DMS79 treated with DMSO at 0.1 percent for 48 hours (cell line): ENCODE measurements at regions not wholly inside any gene's neighbourhood (a gene's known extent, or its start where the extent isn't known, plus 50 kb on each side); places are given as distances from the start of the nearest gene placed in this dataset.

Source experiments
- DNase-seq: peaks from one replicate; lab custom pipeline; 2025; lab: John Stamatoyannopoulos, UW

DNA sequence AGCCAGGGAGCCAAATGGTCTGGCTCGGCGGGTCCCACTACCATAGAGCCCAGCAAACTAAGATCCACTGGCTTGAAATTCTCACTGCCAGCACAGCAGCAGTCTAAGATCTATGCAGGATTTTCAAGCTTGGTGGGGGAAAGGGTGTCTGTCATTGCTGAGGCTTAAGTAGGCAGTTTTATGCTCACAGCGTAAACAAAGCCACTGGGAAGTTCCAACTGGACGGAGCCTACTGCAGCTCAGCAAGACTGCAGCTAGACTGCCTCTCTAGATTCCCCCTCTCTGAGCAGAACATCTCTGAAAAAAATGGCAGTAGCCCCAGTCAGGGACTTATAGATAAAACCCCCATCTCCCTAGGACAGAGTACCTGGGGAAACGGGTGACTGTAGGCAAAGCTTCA, 277.6 kb upstream of the PHF14 start:
- no peak for DNase-seq

DNA sequence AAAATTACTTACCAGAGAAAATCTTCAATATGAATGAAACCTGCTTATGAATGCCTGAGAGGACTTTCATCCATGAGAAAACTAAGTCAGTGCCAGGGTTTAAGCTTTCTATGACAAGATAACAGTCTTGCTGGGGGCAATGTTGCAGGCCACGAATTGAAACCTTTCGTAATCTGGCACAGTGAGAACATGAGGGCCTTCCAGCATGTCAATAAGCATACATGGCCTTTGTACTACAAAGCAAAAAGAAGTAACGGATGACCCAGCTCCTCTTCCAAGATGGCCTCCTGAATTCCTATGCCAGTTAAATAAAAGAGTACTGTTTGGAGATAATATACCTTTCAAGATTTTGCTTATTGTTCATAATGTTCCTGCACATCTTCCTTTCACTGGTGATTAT, 270.6 kb upstream of the PHF14 start:
- no peak for DNase-seq

DNA sequence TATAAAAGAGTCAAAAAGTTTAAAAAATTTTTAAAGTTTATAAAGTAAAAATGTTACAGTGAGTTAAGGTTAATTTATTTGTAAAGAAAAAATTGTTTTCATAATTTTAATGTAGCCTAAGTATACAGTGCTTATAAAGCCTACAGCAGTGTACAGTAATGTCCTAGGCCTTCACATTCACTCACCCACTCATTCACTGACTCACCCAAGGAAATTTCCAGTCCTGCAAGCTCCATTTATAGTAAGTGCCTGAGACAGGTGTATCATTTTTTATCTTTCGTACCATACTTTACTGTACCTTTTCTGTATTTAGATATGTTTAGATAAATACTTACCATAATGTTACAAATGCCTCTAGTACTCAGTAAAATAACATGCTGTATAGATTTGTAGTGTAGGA, 269.7 kb upstream of the PHF14 start:
- no peak for DNase-seq

DNA sequence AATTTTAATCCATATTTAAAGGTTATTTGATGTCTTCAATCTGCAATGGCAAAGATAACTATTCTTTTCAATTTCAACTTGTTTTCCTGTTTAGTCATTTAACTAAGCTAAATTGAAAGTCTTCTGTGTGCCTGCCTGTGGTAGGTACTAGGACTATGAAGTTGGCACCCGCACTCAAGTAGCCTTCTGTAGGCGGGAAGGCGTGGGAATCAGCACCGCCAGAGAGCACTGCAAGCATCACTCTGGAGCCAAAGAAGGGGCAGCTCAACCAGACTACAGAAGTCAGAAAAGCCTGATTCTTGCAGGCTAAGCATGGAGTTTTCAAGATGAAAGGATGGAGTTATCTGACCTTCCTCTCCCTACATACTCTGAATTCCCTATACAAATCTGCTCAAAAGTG, 269.0 kb upstream of the PHF14 start:
- no peak for DNase-seq

DNA sequence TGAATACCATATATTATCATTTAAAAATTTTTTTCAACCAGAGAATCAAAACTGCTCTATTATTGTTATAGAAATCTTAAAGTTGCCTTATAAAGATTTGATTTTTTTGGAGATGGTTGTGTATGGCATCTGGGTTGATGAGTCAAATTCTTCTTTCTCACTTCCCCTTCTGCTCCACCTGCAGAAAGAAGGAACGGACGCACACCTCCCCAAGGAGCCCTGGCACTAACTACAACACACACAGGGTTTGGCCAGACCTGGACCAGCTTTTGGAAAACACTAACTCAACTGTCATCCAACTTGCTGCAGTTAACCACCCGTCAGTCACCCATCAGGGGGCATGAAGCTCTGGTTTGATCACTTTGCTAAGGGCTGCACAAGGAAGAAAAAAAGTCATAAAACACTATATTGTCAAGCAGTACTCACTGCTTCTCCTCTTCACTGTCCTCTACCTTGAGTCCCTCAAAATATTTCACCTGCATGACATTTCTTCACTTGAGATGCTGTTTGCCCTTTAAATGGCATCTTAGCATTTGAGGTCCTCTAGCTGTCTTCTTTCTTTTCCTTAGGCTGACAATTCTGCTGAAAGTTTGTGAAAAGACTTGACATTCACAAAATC, 266.7 kb upstream of the PHF14 start:
- no peak for DNase-seq

DNA sequence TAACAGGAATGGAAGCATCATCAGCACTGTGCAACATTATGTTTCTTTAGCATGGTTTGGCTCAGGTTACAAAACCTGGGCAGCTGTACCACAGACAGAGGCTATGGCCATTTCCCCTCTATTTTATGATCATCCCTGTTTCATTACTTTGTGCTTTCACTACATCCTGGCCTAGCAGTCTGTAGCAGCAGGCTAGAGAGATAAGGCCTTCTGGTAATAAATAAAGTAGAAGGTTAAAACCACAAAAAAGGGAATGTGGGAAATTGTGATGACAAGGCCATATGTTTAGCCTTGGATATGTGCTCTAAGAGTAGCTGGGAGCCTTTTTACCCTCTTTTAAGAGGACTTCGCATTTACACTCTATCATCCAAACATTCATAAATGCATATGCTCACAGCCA, 266.2 kb upstream of the PHF14 start:
- DNase-seq = no peak

DNA sequence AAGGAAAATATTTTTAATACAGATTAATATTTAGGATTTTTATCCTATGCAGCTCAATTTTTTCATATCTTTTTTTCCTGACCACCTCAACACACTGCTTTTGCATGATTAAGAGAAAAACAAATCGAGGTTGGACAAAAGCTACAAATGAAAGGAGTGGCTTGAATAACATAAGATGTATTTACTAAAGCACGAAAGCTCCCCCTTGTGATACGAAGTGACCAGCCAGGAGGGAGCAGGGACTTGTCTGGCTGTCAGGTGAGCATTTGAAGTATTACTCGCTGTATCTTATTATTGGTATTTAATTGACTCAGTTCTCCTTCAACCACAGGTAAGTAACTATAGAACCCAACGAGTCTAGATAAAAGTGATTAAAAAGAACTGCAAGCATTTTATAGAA, 265.2 kb upstream of the PHF14 start:
- DNase-seq = no peak

DNA sequence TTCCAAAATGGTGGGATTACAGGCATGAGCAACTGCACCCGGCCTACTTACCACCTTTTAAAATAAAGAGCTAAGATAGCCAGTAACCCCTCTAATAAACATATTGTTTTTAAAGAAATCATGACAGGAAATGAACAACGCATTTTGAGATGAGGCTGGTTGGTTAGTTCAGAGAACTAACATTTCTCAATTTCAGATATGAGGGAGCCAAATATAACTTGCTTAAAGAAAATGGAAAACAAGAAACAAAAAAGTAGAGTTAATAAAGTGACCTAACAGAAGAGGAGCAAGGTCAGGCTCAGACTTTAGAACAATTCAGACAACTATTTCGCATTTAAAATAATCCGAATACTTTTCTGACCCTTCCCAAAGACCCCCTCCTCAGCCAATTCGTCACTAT, 254.9 kb upstream of the PHF14 start:
- DNase-seq = no peak

DNA sequence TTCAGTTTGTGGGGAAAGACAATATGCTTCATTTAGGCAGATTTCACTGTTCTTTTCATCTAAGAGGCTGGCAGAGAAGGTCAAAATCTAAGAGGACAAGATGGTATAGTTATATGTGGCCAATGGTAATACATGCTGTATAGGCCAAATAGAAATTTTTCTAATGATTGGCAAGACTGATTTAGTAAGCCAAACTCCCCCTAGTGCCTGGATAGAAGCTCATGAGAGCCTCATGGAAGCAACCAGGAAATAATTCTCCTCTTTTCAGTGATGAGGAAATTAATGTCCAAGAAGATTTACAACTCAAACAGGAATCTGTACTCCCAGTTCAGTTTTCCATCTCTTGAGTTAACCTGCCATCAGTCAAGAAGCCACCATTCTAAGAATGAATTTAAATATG, 253.6 kb upstream of the PHF14 start:
- no peak for DNase-seq

DNA sequence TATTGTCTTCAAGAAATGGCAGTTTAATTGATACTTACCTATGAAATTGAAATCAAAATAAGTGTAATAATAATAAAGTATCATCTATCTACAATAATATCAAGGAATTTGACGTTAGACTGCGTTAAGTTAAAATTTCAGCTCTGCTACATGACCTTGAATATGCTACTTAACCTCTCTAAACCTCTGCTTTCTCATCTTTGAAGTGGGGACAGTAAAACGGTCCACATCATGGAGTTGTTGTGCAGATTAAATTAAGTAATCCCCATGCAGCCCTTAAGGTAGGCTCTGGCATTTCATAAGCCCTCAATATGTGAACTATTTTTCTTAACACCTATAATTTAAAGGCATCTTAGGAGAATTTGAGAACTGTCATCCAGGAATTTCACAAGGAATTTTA, 252.4 kb upstream of the PHF14 start:
- no peak for DNase-seq

DNA sequence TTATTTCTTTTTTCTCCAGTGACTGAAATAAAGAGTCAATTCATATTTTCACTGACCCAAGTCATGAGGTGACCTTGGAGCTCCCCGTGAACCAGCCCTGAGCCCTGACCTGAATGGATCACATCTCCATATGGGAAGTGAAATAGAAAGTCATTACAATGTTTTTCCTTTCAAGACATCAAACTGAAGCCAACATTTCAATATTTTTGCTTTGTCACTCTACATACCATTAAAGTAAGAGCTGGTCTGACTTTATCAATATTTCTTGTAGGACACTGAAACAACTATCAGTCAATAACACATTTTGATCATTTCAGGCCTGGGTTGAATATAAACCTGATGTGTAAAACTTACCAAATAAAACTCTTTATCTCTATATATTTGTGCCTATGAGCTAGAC, 249.8 kb upstream of the PHF14 start:
- DNase-seq = no peak

DNA sequence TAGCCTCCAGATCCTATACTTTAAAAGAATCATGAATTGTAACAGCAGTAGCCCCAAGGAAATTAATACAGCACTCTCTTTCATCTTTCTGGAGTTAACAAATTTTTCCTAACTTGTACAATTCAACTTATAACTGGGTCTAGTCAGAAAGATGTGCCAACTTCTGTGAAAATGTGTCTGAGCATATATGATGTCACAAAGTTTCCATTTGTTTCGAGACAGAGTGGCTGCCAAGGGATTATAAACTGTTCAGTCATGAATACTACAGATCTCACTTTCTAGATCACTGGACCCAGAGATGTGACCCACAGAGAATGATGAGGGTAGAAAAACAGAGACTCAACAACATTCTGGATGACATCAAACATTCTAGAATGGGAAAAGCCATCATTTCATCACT, 249.2 kb upstream of the PHF14 start:
- DNase-seq = no peak

DNA sequence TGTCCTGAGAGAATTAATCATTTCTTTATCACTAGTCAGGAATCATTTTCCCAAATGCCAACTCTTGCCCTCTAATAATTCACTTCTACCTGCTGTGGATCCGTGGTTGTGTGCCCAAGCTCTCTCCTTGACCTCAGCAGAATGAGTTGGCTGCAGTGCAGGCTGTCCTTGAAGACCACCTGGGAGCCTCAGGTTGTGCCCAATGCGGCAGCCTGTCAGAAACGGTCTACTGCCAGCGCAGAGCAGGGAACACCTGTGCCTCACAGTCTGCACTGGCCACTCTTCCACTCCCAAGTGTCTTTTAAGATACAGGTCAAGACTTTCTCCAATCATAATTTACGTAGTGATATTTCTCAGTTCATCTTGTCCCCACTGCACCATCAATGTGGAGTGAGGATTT, 246.0 kb upstream of the PHF14 start:
- DNase-seq = no peak

DNA sequence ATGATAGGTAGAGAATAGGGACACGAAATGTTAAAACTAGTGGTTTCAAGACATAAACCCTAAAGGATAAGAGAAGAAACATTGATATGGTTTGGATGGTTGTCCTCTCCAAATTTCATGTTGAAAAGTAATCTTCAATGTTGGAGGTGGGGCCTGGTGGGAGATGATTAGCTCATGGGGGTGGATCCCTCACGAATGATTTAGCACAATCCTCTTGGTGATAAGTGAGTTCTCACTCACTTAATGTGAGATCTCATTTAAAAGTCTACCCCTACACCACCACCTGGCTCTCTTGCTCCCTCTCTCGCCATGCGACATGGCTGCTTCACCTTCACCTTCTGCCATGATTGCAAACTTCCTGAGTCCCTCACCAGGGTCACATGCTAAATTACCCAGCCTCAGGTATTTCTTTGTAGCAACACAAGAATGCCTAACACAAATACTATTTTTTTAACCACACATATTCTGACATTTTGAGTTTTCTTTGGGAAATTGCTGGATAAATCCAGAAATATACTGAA, 242.4 kb upstream of the PHF14 start:
- DNase-seq = no peak

DNA sequence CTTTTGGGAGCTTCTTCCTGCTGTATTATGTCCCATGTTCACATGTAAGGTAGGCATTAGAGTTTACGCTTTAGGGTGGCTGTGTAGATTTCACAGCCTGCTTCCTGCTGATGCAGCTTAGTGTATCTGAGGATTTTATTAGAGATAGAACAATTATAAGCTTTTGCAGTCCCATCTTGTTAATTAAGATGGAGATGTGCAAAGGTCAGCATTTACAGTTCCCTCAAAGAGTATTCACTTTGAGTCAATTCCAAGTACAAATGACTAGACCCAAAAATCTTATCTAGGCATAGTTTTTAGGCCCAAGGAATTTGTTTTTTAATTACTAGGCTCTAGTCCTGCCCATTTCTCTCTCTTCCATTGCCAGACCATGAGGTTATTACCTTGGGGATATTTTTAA, 239.9 kb upstream of the PHF14 start:
- no peak for DNase-seq

DNA sequence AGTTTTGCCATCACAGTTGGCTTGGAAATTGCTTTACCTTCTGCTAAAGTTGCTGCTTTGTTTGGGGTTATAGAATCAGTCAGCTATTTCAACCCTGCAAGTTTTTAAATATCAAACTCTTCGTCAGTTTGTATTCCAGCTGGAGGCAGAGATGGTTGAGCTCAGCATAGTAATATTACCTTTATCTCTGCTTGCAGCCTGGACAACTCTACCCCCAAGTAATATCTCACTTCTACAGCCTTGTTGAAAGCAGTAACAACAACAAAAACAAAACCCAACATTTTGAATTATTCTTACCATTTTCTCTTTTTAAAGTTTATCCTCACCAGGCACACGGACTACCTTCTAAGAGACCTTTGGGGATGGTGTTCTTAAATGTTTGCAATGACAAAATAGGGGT, 239.1 kb upstream of the PHF14 start:
- no peak for DNase-seq

DNA sequence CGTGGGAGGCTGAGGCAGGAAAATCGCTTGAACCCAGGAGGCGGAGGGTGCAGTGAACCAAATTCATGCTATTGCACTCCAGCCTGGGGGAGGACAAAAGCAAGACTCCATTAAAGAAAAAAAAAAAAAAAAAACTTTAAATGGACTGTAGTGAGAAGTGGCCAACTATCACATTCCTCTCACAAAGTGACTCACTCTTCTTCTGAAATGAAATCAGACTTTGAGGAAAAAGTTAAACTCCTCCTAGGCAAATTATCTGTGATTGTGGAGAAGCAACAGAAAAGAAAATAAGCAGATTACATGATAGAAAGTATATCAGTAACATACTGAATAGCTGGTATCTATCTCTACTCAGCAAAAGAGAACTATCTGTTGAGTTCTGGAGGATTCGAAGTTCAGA, 234.3 kb upstream of the PHF14 start:
- DNase-seq = no peak

DNA sequence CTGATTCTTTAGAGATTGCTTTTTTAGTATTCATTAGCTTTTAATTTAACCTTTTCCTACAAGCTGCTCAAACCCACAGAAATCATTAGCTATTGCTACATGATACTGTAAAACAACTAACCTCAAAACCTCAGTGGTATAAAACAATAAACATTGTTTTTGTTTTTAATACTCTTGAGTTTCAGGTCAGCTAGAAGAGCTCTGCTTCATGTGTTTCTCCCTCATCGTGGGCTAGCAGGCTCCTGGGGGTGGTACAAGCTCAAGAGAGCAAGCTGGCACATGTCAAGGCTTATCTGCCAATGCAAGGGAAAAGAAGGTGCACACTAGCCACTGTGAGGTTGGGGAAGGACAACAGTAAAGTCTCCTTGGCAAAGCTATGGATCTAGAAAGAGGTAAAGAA, 232.9 kb upstream of the PHF14 start:
- no peak for DNase-seq

DNA sequence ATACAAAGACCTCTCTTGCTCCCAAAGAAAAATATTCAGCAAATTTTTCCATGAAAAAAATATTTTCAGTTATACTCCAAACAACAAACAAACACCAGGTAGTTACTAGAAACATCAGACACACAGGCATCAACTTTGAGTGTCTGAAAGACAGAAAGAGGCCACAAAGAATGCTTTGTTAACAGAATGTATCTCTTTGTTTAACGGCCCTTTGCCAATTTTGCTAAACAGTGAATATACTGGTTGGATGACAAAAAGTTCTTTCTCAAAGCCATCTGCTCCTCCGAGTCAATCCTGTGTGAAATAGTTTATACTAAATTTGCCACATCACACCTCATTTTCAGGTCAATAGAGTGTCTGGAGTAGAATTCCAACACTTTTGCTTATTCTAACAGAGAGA, 216.7 kb upstream of the PHF14 start:
- DNase-seq = no peak

DNA sequence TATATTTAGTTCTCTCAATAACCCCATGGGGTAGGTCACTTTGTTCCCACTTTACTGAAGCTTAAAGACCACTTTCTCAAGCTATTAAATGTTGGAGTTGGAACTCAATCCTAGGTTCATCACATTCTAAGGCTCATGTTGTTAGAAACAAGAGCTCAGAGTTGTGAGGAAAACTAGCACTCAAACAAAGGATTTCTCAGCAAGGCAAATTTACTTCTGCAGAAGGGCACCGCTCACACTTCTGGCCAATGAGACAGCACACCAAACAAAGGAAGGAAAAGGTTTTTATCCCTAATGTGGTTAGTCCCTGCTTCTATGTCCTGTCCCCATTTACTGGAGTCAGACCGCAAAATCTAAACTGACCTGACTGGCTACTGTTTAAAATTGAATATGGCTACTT, 214.6 kb upstream of the PHF14 start:
- DNase-seq = no peak

DNA sequence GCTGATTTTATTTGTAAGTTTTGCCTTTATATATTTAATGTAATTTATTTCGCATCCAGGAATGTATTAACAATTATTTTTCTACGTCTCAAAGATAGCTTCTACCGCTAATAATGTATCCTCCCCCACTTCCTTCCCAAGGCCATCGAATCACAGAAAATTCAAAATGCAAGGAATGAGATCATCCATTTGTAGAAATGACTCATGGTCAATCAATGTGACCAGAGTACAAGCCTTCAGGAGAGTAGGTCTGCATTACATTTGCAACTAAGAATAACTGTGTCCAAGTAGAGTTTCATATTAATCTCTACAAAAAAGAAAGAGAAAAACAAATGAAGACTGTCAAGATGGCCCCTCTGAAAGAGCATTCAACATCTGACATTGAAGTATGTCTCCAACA, 205.9 kb upstream of the PHF14 start:
- DNase-seq = no peak

DNA sequence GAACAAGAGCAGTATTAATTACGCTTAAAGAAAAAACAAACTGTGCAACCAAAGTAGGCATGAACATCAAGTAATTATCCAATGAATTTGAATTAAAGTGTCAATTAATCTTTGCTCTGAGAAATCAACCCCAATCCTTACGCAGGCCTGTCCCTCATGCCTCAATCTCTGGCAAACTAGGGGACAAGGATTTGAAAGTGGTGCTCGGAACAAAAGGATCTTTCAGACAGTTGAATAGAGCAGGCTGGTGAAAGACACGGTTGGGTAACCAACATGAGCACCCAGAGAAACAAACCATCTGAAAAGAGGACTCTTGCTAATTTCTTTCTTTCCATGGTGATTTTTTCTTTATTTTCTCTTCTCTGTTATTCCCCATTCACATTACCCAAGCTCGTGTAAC, 203.5 kb upstream of the PHF14 start:
- no peak for DNase-seq

DNA sequence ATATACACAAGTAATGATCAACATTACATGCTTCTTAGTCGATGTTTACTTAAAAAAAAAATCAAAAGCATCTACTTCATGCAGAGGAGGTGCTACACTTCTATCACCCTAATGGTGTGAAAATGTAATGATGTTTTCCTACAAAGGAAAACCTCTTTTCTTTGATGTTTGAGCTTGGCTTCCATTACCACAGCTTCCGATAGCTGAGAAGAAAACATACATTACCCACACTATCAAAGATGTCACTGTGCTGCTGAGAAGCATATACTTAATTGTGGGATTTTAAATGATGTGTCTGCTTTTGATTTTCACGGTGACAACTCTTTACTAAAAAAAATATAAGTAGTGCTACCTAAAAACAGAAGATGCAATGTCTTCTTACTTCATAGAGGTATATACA, 200.2 kb upstream of the PHF14 start:
- no peak for DNase-seq

DNA sequence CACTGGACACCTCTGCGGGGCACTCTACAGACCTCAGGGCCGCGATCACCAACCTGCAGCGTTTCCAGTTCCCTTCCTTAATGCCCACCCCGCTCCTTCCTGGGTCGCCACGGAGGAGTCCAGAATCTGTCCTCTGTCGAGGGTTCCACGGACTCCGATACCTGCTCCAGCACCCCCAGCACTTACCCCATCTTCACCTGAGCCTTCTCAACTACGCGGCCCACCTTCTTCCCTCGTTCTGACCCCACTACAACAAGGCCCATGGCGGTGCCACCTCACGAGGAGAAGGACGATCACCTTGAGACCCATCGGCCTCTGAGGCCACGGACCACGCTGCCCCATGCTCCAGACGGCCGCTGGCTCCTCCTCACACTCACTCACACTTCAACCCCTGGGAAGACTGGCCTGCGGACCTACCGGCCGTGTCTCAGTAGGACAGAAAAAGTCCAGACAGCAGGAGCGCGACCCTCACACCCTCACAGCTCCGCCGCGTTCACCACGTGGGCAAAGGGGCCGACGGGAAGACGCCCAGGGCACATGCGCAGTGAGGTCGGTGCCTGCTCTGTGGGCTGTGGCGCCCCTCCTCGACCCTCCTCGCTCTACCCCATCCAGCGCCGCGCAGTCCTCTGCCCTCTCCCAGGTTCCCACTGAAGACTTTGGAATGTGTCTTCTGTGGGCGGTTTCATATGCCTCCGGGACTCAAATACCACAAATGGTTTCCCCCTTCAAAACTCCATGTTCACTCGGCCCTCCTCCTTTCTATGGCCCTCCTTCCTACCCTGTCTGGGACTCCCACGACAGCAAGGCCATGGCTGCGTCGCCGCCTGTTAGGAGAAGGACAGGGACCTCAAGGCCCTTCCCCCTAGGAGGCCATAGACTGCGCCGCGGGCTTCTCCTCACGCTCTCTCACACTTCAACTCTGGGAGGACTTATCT, 193.9 kb upstream of the PHF14 start:
- DNase-seq = no peak
